Smooth muscle cell (in vitro differentiated cells): ENCODE measurements at regions not wholly inside any gene's neighbourhood (a gene's known extent, or its start where the extent isn't known, plus 50 kb on each side); places are given as distances from the start of the nearest gene placed in this dataset.

Experiments used
- DNase-seq: peaks from one replicate; lab custom pipeline; 2025; ENCODE audit not compliant: unreplicated experiment; lab: John Stamatoyannopoulos, UW
- H2AFZ ChIP-seq: fragments of 200-600 bp; sonication (generic); 2 replicates; pipeline ENCODE4 v1.6.0; 2016; ENCODE audit warnings: antibody characterized with exemption, low read depth, mild to moderate bottlenecking
- H3F3A ChIP-seq: fragments of 200-600 bp; sonication (generic); 2 replicates; pipeline ENCODE4 v1.6.0; 2017; ENCODE audit warnings: antibody characterized with exemption, low read depth
- H3K27ac ChIP-seq: fragments of 200-600 bp; sonication (generic); 2 replicates; pipeline ENCODE4 v1.5.1; 2016; ENCODE audit warnings: low read depth, mild to moderate bottlenecking
- H3K27me3 ChIP-seq: fragments of 200-600 bp; sonication (generic); 2 replicates; pipeline ENCODE4 v1.6.1; 2016; ENCODE audit warnings: low read depth, mild to moderate bottlenecking
- H3K36me3 ChIP-seq: fragments of 200-600 bp; sonication (generic); 2 replicates; pipeline ENCODE4 v1.5.1; 2016; ENCODE audit warnings: low read depth
- H3K4me1 ChIP-seq: fragments of 200-600 bp; sonication (generic); 2 replicates; pipeline ENCODE4 v1.5.1; 2016; ENCODE audit warnings: low read depth
- H3K4me2 ChIP-seq: fragments of 200-600 bp; sonication (generic); 2 replicates; pipeline ENCODE4 v1.6.0; 2016; ENCODE audit warnings: mild to moderate bottlenecking
- H3K4me3 ChIP-seq: fragments of 200-600 bp; sonication (generic); 2 replicates; pipeline ENCODE4 v1.5.1; 2016; ENCODE audit warnings: mild to moderate bottlenecking
- H3K79me2 ChIP-seq: fragments of 200-600 bp; sonication (generic); 2 replicates; pipeline ENCODE4 v1.6.0; 2016; ENCODE audit warnings: low read depth, mild to moderate bottlenecking
- H3K9ac ChIP-seq: fragments of 200-600 bp; sonication (generic); 2 replicates; pipeline ENCODE4 v1.6.0; 2016; ENCODE audit warnings: low read depth
- H3K9me3 ChIP-seq: fragments of 200-600 bp; sonication (generic); replicated peaks from 2 replicates; pipeline ENCODE4 v1.5.1; 2016; ENCODE audit warnings: low read depth
- H4K20me1 ChIP-seq: fragments of 200-600 bp; sonication (generic); 2 replicates; pipeline ENCODE4 v1.6.0; 2016; ENCODE audit warnings: low read depth
- CTCF ChIP-seq: fragments of 200-600 bp; sonication (generic); IDR thresholded peaks from 2 replicates; pipeline ENCODE4 v1.5.1; 2017; ENCODE audit warnings: borderline replicate concordance, mild to moderate bottlenecking, antibody characterized with exemption; ENCODE audit not compliant: insufficient read depth, poor library complexity, severe bottlenecking
- WGBS: methylation state at CpG from one replicate; pipeline ENCODE4 v1.1.7; 2016; ENCODE audit warnings: low lambda C conversion rate; 5-methylcytosine and 5-hydroxymethylcytosine counted together

DNA sequence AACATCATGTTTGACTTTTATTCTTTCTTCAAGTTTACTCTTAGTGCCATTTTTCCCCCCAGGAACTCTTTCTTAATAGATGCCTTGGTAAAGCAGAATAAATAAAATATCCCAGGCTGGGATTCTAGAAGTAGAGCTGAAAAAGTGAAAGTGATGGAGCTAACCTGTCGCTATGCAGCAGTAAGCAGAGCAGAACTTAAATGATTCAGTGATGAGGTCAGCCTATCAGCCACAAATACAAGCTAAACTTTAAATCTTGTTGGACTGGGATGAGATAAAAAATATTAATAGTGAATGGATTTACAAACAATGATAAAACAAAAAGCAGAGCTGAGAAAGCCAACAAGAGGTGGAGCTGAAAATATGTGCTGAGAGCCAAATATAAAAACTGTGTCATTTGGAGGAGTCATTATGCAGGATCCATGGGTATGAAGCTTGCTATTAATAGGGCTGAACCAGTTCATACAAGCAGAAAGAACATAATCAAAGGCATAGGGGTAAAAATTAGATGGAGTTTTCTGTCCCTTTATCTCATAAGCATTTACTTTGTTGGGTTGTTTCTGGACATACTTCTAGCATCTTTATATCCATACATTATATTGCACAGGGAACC lies 877.8 kb downstream of the EPHA7 start:
- Histone ChIP-seq H2AFZ (no peak overlapping the region), H3K36me3 (no peaks in the 10 kb centered on the region), H4K20me1 (no peaks in the 10 kb centered on the region), H3K9me3 (no peaks in the 10 kb centered on the region), H3K79me2 (no peaks in the 10 kb centered on the region), H3K4me1 (peaks cover 5% of the 10 kb centered on the region), H3K4me3 (no peak overlapping the region), H3K9ac (no peak overlapping the region), H3K27me3 (no peaks in the 10 kb centered on the region), H3K27ac (no peak overlapping the region), H3F3A (no peaks in the 10 kb centered on the region), H3K4me2 (no peak overlapping the region)
- 74% methylated on average over 1 of the region's 1 CpG for WGBS
- no peak for DNase-seq
- no peak for TF ChIP-seq CTCF

DNA sequence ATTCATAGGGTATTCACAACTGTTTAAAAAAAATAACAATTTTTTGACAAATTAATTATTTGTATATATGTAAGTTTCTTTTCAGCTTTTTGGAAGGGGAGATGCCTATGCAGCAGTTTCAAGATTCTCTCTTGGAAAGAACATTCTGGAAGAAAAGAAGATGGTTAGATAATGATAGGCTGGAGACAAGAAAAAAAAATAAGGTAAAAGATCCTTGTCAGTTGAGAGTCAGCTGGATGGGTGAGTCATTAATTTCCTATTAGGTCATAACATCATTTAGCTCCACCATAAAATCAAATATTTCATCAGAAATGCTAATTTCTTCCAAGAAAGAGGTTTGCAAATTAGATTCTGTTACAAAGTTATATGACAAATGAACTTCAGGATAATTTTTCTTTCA lies 880.4 kb downstream of the EPHA7 start:
- Histone ChIP-seq H3K36me3 (no peaks in the 10 kb centered on the region), H3K9me3 (no peaks in the 10 kb centered on the region), H4K20me1 (no peaks in the 10 kb centered on the region), H3K79me2 (no peaks in the 10 kb centered on the region), H3K4me1 (peaks cover 5% of the 10 kb centered on the region), H3K4me3 (no peak overlapping the region), H3K27ac (peak overlapping the region; percentile 92), H3K27me3 (no peaks in the 10 kb centered on the region), H2AFZ (no peak overlapping the region), H3K4me2 (peak overlapping the region; percentile 50), H3F3A (no peaks in the 10 kb centered on the region), H3K9ac (peak overlapping the region; percentile 59)
- no peak for DNase-seq
- no peak for TF ChIP-seq CTCF

DNA sequence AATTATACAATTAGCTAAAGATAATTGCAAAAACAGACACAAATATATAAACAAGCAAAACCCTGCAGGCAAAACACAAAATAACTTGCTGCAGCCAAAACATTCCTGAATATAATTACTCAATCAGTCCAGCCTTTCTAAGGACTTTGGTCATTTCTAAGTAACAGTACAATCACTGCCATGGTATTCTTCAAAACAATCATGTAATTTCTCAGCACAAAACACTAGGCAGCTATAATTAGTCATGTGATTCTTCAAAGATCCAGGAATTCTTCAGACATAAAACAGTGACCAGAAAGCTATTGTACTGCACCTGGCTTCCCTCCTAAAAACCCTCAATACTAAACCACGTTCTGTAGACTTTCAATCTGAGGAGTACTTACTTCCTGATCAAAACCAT lies 881.1 kb downstream of the EPHA7 start:
- no peak for TF ChIP-seq CTCF
- no peaks in the 10 kb centered on the region for H3K27me3 ChIP-seq
- no peaks in the 10 kb centered on the region for H3F3A ChIP-seq
- H3K4me2 ChIP-seq = peak overlapping the region; percentile 50
- no peak for DNase-seq
- no peaks in the 10 kb centered on the region for H4K20me1 ChIP-seq
- no peak overlapping the region for H3K4me3 ChIP-seq
- peak overlapping the region; percentile 92 for H3K27ac ChIP-seq
- H3K36me3 ChIP-seq = no peaks in the 10 kb centered on the region
- no peaks in the 10 kb centered on the region for H3K79me2 ChIP-seq
- H3K9me3 ChIP-seq = no peaks in the 10 kb centered on the region
- H3K9ac ChIP-seq = peak overlapping the region; percentile 59
- 56% methylated on average over 1 of the region's 1 CpG for WGBS
- no peak overlapping the region for H2AFZ ChIP-seq
- peaks cover 5% of the 10 kb centered on the region for H3K4me1 ChIP-seq

GRCh38 chr6:92534109-92534508 lies 885.2 kb downstream of the EPHA7 start:
- TF ChIP-seq CTCF = no peak
- Histone ChIP-seq H3K4me3 (no peak overlapping the region), H3K36me3 (no peaks in the 10 kb centered on the region), H3K9ac (no peak overlapping the region), H3K27ac (no peak overlapping the region), H3K27me3 (no peaks in the 10 kb centered on the region), H3K79me2 (no peaks in the 10 kb centered on the region), H3K4me1 (peaks cover 5% of the 10 kb centered on the region), H2AFZ (no peak overlapping the region), H3F3A (no peaks in the 10 kb centered on the region), H3K4me2 (no peak overlapping the region), H3K9me3 (no peaks in the 10 kb centered on the region), H4K20me1 (no peaks in the 10 kb centered on the region)
- no peak for DNase-seq
- 35% methylated on average over 3 of the region's 3 CpGs for WGBS
